Astrocyte (in vitro differentiated cells and primary cell): ENCODE measurements at regions not wholly inside any gene's neighbourhood (a gene's known extent, or its start where the extent isn't known, plus 50 kb on each side); places are given as distances from the start of the nearest gene placed in this dataset.

ENCODE experiments used
- CTCF ChIP-seq: IDR thresholded peaks from 2 replicates; pipeline ENCODE4 v1.5.1; 2011; ENCODE audit warnings: low read depth, mild to moderate bottlenecking, inconsistent platforms, low read length, moderate library complexity; ENCODE audit not compliant: insufficient read depth
- EZH2 ChIP-seq: IDR thresholded peaks from 2 replicates; pipeline ENCODE4 v1.6.1; 2012; ENCODE audit warnings: mild to moderate bottlenecking, low read length, inconsistent platforms; ENCODE audit not compliant: insufficient read depth

- TF ChIP-seq CTCF: no peak
- no peak for TF ChIP-seq EZH2
Measured at GRCh38 chr1:81654657-81655056, 146.1 kb upstream of the ADGRL2 start.
